ENCODE measurements at regions not wholly inside any gene's neighbourhood (a gene's known extent, or its start where the extent isn't known, plus 50 kb on each side); places are given as distances from the start of the nearest gene placed in this dataset.

- TF ChIP-seq REST (IDR thresholded peaks at IDR 0.05; ENCODE audit: insufficient read depth in 1 of 2, low read depth in 2 of 2, low read length in 2 of 2) (no peak), SIN3A (IDR thresholded peaks at IDR 0.05; ENCODE audit: borderline replicate concordance, insufficient read depth, low read length) (no peak)
Measured at GRCh38 chr9:80369641-80370040, 797.9 kb downstream of the TLE4 start.
